T-helper 2 cell (primary cell): ENCODE measurements at regions not wholly inside any gene's neighbourhood (a gene's known extent, or its start where the extent isn't known, plus 50 kb on each side); places are given as distances from the start of the nearest gene placed in this dataset.
A peak's percentile ranks its signal among the peaks of the same experiment; 100 is the strongest.
"Not testable (repeated sequence)": the region's sequence is repeated elsewhere in the genome, so short reads cannot be mapped to it uniquely, and the experiment has no call there.

Experiments
- DNase-seq, 5 experiments: peaks; one replicate each; pipeline versions ENCODE4 v3.0.0 to v3.0.0-alpha.2; 2012 to 2022

DNA sequence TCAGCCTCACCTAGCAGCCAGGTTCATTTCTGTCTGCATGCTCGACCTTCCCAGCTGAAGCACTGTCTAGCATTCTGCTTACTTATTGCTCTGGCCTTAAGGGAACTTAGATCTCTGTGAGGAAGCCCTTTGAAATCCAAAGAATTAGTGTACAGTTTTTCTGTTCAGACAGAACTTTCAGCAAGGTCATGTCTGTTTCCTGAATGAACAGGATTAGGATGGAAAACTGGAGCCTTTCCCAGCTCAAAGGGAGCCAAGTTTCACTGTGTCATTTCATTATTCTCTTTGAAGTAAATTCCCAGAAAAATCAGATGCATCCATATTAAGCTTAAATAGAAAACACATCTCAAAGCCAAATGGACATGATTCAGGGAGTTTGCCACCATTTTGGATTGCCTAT, 457.3 kb upstream of the KCNMB2 start:
- DNase-seq: no peak

DNA sequence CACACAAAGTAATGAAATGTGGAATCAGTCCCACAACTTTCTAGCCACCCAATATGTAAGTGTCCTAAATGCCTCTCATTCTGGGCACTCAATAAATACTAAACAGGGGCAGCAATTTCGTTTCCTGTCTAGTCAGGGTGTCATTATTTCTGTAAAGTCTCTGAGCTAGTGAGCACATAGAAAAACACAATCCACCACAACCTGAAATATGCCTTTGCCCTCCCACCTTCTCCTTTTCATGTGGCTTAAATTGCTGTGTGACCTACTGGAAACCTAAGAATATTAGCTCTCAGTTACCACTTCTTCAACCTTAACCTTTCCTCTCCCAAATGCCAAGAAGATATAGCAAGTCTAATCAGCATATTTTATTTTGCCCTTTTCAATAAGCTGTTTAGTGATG, 456.3 kb upstream of the KCNMB2 start:
- no peak for DNase-seq

DNA sequence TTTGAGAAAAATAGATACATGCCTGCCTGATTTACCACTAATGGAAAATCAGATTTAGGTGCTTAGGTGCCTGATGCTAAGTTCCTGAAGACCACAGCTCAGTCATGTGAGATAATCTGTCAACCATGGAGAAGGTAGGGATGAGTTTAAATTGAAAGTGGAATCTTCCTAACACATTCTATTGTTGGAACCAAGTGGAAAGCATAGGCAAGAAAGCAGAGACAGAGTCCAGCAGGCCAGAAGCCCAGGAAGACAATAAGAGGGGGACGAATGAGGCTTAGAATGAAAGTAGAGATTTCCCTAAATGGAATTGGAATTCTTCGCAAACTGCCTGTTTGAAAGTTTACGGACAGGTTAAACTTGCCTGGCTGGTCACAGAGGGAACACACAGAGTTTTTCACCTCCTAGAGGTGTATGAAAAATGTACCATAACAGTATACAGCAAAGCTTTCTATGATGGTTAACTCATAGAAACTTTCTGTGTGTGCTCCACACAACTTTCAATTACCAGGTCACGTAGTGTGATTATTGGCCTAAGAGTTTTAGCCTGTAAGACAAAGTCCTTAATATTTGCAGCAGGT, 453.8 kb upstream of the KCNMB2 start:
- no peak for DNase-seq

DNA sequence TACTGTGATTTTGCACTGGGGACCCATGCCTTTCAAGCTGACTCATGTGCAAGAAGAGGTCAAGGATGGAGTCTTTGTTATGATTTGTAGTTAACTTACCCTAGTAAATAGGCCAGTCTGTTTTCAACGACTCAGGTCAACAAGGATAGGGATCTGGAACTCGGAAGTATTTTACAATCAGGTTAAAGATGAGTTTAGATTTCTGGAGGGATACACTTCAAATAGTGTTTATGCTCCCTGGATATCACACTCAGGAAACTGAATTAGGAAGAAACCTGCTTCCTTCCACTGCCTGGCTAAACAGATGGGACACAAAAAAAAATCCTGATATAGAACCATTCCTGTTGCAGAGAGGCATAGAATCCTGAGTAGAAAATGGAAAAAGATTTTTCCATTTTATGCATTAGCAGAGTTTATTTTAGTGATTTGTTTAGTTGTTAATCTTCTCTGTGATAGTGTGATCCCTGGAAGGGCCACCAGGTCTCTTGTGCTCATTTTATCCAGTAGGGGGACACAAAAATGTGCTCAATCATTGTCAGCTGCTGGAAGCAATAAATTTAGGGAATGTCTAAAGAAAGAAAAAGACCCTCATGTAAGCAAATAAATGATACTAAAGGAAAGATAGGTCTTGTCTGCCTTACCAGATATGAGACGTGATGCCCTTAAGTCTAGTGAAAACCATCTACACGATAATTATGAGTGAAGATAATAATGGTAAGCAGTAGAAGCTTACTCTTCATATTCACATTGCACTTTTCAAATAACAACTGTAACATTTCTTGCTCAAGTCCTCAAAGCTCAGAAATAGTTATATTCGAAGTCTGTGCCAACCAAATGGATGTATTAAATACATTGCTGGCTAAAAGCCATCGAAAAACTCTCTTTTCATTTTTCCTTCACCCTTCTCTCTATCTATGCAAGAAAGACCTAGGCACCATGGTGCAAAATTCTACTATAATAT, 452.1 kb upstream of the KCNMB2 start:
- DNase-seq: no peak

DNA sequence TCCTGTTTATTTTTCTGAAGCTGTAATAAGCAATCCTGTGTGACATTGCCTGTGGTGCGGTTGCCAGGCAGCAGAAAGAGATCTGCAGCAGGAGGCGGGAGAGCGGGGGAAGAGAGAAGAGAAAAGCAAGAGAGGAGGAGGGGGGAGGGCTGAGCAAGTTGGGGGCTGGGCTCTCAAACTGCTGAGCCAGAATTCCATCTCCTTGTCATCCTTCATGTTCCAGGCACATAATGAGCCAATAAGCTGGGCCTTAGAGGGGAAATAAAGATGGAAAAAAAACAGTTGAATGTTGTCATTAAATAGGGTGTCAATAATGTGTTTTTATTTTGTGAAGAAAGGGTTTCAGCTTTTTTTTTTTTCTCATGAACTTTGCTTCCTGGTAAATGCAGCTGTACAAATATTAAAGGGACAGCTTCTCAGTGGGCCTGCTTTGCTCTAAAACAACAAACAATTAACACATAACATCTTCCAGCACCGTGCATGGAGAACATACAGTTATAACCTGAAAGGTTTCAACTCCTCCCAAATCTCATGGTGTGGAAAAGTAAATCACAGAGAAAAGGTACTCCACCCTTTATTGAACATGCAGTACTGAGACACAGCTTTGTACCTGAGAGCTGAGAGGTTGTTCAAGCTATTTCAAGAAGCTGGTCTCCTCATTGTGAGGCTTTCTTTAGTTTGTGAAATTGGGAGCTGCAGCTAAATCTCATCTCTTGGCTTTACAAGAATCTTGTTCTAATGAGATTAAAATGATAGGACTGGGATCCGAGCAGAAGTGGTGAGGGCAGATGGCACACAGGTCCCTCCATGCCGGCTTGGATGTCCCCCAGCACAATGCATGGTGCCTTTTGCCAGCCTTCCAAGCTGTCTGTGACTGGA, 451.1 kb upstream of the KCNMB2 start:
- peak in 2 of 5 experiments; percentile 4 to 26 for DNase-seq

DNA sequence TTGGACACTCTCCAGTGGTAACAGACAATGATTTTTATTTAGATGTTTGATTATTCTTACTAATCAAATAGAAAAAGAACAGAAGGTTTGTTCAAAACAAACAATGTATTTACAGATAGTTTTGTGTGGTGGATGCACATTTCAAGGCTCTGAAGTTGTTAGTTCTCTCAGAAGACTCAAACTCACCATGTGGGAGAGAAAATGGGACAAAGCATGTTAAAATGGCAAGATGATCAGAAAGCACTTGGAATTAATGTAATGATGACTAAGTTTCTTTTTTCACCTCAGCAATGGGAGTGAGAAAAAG, 450.5 kb upstream of the KCNMB2 start:
- no peak for DNase-seq

DNA sequence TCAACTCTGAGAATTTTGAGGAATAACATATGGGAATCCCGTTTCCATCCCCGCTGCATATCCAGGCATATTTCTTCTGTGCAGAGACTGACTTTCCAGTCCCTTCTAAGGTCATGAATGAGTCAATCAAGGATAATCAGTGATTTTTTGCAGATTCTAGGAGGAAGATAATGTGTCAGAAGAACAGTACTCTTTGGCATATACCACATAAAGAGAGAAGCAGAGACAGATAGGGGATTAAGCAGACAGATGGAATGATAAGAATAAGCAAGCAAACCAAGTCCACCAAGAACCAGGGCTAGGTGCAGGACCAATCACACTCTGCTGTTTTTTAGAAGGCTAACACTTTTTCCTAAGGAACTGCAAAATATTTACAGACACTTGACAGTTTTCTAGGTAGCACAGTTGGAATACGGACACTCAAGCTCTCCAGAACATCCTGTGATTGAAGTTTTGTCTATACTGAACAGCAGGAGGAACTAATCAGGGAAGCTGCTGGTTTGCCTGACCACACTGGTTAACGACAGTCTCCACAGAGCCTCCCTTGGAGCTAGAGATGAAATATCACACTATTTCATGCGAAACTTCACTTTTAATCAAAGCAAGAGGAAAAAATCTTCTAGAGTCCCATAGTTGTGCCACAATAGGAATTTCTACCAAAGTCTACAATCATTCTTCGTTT, 450.0 kb upstream of the KCNMB2 start:
- DNase-seq: no peak

DNA sequence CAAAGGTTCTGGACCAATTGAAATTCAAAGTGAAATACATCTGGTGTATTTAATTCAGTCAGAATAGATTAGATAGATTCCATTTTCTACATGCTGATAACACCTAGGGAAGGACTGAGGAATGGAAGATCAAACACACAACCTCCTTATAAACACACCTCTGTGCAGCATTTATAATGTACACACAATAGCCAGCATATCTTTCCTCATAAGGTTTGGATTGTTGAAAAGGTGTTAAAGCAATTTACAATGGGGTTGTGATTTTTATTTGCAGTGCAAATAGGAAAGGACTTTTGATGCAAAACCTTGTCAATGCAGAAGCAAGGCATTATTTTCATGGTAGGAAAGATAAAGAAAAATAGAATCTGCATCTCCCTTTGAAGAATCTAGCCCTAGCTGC, 448.9 kb upstream of the KCNMB2 start:
- no peak for DNase-seq

DNA sequence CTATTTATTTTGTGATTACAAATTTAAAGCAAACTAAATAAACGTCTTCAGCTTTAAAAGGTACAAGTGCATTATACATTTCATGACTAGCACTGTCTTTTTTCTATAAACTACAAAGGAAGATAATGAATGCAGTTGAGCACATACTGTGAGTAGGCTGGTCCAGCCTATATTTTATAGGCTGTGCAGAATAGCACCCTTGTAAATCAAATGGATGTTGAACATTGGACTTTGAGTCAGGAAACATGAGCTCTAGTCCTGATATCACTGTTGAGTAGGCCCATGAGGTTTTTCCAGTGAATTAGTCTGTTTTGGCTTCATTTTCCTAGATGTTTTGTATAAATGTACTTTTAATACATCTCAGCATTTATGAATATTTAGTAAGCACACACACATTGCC, 447.3 kb upstream of the KCNMB2 start:
- no peak for DNase-seq

DNA sequence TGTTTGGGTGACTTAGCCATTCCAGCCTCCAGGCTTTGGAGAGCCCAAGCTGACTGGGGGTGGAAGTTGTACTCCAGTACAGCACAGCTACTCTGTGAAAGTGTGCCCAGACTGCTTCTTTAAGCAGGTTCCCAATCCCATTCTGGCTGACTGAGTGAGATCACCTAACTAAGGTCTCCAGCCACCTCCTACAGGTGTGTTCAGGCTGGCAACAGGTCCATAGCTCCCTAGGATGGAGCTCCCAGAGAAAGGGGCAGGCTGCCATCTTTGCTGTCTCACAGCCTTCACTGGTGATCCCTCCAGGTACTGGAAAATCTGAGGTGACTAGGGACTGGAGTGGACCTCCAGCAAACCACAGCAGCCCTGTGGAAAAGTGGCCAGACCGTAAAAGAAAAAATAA, 445.3 kb upstream of the KCNMB2 start:
- DNase-seq: no peak

DNA sequence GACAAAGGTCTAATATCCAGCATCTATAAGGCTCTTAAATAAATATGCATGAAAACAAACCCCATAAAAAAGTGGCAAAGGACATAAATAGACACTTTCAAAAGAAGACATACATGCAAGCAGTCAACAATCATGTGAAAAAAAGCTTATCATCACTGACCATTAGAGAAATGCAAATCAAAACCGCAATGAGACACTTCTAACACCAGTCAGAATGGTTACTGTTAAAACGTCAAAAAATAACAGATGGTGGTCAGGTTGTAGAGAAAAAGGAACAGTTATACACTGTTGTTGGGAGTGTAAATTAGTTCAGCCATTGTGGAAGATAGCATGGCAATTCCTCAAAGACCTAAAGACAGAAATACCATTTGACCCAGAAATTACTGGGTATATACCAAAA, 440.7 kb upstream of the KCNMB2 start:
- no peak for DNase-seq

DNA sequence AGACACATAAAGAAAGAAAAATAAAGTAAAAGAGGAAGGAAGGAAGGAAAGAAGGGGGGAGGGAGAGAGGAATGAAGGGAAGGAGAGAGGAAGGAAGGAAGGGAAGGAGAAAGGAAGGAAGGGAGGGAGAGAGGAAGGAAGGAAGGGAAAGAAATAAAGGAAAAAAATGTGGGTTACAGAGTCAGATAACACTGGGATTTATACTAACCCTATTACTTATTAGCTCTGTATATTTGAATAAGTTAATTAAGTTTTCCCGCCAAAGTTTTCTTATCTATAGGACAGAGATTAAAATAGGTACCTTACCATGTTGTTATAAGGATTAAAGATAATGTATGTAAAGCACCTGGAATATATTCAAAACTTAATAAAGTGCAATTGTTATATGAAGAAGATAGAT, 439.3 kb upstream of the KCNMB2 start:
- no peak for DNase-seq

DNA sequence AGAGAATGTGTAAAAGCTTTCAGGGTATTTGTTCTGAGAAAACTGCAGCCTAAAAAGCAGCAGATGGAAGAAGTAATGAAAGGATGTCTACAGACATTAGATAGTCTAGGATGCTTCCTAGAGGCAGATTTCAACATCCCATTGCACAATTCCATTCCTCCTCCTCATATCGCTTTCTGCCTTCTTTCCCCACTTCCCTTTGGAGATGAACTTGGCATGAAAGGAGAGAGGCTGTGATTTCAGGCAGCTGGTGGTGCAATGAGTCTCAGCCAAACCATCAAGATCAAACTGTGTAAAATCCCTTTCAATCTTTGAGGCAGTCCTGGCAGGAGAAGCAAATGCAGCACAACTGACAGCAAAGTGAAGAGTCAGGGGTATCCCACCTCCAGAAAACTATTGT, 438.7 kb upstream of the KCNMB2 start:
- no peak for DNase-seq

DNA sequence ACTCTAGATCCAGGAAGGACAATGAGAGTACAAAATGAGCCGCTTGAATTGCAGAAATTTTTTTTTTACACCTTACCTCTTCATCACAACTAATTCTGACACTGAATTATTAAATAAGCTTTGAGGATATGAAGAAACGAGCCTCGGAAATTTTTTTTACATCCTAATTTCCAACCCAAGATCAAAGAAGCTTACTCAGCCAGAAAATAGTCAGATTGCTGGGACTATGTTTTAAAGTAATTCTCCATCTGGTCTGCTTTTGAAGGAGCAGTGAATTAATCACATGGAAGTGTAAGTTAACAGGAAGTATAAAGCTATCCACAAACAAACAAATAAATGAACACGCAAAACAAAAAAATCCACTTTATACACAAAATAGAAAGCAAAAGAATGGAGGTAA, 437.0 kb upstream of the KCNMB2 start:
- no peak for DNase-seq

DNA sequence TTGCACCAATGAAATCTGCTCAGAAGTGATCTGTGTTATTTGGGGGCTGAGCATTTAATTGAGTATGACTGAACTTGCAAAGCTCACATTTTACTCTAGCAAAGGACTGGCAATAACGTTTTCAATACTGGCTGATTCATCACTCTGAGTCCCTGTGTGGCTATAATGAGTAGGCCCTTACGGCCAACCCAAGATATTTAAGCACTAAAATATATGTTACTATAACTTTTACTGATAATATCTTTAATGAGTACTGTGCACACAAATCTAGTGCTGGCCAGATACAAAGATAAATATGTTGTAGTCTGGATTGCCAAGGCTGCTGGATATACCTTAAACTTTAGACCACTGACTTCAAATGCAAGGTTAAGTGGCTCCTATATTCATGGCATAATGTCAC, 436.4 kb upstream of the KCNMB2 start:
- no peak for DNase-seq

DNA sequence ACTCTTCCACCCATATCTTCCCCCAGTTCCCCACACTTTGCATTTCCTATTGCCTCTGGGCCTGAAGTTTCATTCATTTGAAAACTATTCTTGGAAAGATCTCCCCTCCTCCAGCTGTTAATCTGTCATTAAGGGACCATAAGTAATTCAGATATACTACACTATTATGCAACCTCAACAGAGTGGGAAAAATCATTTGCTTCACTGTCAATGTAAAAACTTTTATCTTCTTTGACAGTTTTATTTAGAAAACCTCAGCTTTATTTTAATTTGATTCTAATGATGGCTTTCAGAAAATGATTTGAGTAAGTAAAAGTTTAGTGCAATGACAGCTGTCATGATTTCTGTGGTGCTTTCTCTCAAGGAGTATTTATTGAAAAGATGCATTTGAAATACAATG, 435.3 kb upstream of the KCNMB2 start:
- DNase-seq: no peak

DNA sequence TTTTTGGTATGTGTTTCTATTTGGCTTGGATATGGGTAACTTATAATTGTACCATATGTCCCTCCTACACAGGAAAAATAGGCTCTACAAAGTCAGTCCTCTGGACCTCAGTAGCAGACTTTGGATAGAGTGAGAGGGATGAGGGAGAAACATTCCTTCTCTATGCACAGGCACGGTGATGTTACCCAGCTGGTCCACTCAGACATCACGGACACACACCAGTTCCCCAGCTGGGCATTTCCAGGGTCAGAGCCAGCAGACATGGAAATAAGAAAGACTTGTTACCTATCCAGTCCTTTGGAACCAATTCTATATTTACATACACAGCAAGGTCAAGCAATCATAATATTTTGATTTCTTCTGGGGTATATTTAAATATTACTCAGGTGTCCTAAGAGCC, 433.1 kb upstream of the KCNMB2 start:
- DNase-seq: no peak

DNA sequence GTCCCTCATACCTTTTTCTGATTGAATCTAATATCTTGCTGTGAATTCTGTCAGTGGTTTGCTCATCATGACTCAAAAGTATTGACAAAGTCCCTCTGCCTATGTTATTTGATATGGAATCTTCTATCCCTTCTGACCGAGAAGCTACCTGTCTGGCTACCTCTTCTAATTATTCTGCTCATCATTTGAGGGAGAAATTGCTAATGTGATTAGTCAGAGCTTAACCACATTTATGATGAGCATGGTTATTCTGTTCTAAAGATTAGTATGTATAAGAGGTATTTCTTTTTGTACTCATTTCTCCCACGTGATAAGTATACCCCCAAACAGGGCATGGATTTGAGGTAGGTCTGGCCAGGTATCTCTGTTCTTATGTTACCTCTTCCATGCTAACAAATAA, 428.4 kb upstream of the KCNMB2 start:
- DNase-seq: no peak

DNA sequence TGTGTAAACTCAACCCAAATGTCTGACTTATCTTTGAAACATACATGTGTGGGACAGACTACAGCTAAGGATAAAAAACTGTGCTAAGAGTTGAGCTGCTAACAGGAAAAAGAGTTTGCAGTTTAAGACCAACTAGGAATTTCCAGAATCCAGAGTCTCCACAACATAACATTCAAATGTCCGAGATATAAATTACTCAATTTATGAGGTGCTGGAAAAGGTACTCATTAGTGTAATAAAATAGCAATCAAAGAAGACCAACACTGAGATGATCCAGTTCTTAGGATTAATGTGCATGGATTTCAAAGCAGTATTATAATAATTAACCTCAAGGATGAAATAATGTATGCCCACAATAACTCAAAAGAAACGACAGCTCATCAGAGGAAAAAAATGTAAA, 426.5 kb upstream of the KCNMB2 start:
- no peak for DNase-seq

DNA sequence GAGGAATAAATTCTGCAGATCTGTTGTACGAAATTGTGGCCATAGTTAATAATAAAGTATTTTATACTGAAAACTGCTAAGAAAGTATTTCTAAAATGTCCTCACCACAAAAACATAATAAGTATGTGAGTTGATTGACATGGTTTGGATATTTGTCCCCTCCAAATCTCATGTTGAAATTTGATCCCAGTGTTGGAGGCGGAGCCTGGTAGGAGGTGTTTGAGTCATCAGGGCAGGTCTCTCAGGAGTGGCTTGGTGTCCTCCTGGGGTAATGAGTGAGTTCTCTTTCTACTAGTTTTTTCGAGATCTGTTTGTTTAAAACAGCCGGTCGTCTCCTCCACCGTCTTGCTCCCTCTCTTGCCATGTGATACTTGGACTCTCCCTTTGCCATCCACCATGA, 424.1 kb upstream of the KCNMB2 start:
- DNase-seq: peak in 1 of 5 experiments; percentile 38

DNA sequence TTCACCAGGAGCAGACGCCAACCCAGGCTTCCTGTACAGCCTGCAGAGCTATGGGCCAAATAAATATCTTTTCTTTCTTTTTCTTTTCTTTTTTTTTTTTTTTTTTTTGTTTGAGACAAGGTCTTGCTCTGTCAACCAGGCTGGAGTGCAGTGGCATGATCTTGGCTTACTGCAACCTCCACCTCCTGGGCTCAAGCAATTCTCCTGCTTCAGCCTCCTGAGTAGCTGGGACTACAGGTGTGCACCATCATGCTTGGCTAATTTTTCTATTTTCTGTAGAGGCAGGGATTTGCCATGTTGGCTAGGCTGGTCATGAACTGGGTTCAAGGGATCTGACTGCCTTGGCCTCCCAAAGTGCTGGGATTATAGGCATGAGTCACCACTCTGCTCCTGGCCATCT, 423.7 kb upstream of the KCNMB2 start:
- DNase-seq: not testable (repeated sequence)

DNA sequence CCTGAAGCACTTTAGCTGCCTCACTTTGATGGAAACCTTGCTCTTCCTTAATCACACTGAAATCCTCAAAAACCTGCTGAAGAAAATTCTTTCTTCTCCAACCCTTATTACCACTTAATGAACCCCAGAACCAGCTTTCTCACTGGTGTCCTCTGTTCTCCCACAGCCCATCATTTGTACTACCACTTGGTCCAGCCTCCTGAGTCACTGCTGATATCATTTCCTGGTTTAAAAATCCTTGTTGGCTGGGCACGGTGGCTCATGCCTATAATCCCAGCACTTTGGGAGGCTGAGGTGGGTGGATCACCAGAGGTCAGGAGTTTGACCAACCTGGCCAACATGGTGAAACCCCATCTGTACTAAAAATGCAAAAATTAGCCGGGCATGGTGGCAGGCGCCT, 418.6 kb upstream of the KCNMB2 start:
- no peak for DNase-seq
